DND-41 (cell line): ENCODE measurements at regions not wholly inside any gene's neighbourhood (a gene's known extent, or its start where the extent isn't known, plus 50 kb on each side); places are given as distances from the start of the nearest gene placed in this dataset.

Experiments used
- ATAC-seq: fragments of 200-7000 bp; cut with Tn5 transposase; 3 replicates; pipeline ENCODE4 v1.9.1; 2021; ENCODE audit warnings: low read depth; ENCODE audit not compliant: insufficient read depth
- DNase-seq: peaks from one replicate; pipeline ENCODE4 v3.0.0-alpha.2; 2020
- H2AFZ ChIP-seq: 2 replicates; pipeline ENCODE4 v1.6.0; 2012; ENCODE audit warnings: low read depth, low read length
- H3K27ac ChIP-seq: 2 replicates; pipeline ENCODE4 v1.5.1; 2012; ENCODE audit warnings: low read length, inconsistent platforms
- H3K27me3 ChIP-seq: fragments of 200-600 bp; sonication (generic); 2 replicates; pipeline ENCODE4 v1.6.0; 2012; ENCODE audit warnings: low read length, mild to moderate bottlenecking, inconsistent platforms; ENCODE audit not compliant: insufficient read depth, poor library complexity
- H3K36me3 ChIP-seq: 2 replicates; pipeline ENCODE4 v1.5.1; 2012; ENCODE audit warnings: low read length, inconsistent platforms; ENCODE audit not compliant: insufficient read depth
- H3K4me1 ChIP-seq: 2 replicates; pipeline ENCODE4 v1.5.1; 2012; ENCODE audit warnings: mild to moderate bottlenecking, low read length; ENCODE audit not compliant: insufficient read depth
- H3K4me2 ChIP-seq: 2 replicates; pipeline ENCODE4 v1.6.0; 2012; ENCODE audit warnings: mild to moderate bottlenecking, moderate library complexity, low read length, inconsistent platforms; ENCODE audit not compliant: insufficient read depth
- H3K4me3 ChIP-seq, 2 experiments: fragments of 200-600 bp in 1 of 2; shearing (Covaris generic) in 1 of 2; 2 replicates each; pipeline ENCODE4 v1.5.1; 2012 to 2016; ENCODE audit warnings: inconsistent platforms in 2 of 2, low read length in 2 of 2, mild to moderate bottlenecking in 2 of 2, low read depth in 1 of 2, moderate library complexity in 1 of 2
- H3K79me2 ChIP-seq: 2 replicates; pipeline ENCODE4 v1.6.0; 2012; ENCODE audit warnings: low read length, inconsistent platforms; ENCODE audit not compliant: insufficient read depth
- H3K9ac ChIP-seq: 2 replicates; pipeline ENCODE4 v1.6.0; 2012; ENCODE audit warnings: low read depth, mild to moderate bottlenecking, inconsistent platforms, low read length, moderate library complexity
- H3K9me3 ChIP-seq: 2 replicates; pipeline ENCODE4 v1.5.1; 2012; ENCODE audit warnings: low read length, moderate library complexity, mild to moderate bottlenecking, inconsistent platforms; ENCODE audit not compliant: insufficient read depth, severe bottlenecking
- H4K20me1 ChIP-seq: 2 replicates; pipeline ENCODE4 v1.6.0; 2012; ENCODE audit warnings: low read length; ENCODE audit not compliant: insufficient read depth
- CTCF ChIP-seq: IDR thresholded peaks from 2 replicates; pipeline ENCODE4 v1.5.1; 2012; ENCODE audit warnings: borderline replicate concordance, low read length, moderate library complexity, mild to moderate bottlenecking; ENCODE audit not compliant: poor library complexity, severe bottlenecking; ENCODE audit errors: extremely low read depth
- EZH2 ChIP-seq: IDR thresholded peaks from 3 replicates; pipeline ENCODE4 v1.6.1; 2012; ENCODE audit warnings: borderline replicate concordance, low read depth, mild to moderate bottlenecking, moderate library complexity, low read length, inconsistent platforms; ENCODE audit not compliant: severe bottlenecking

DNA sequence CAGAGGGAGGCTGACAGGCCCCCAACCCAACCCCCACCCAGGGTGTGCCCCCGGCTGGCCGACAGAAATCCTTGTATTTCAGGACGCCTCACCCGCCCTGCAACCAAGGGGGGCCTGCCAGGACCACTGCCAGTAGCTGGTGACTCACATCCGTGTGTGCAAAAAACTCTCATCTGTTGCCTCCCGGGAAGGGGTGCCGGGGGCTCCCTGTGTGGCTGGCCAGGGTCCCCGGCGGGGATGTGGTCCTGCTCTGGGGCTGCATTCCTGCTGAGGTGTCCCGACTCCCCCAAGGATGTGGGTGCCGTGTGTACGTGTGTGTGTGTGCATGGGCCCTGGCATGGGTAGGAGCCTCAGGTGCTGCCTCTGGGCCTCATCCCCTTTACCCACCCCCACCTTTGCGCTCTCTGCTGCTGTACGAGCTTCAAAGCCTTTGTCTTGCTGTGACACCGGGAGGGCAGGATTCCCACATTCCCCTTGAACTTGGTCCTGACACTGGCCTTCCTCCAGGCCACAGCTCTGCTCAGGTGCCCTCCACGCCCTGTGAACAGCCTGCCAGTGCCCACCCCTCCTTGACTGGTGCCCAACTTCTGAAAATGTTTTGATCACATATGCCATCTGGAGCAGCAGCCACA is 226.3 kb upstream of the HDAC4 start:
- Histone ChIP-seq H4K20me1 (no peaks in the 10 kb centered on the region), H3K9me3 (no peaks in the 10 kb centered on the region), H3K9ac (peak overlapping the region; percentile 62), H2AFZ (peak overlapping the region; percentile 4; the same call in 1 of the 2 replicates), H3K27ac (peak overlapping the region; percentile 94), H3K27me3 (no peaks in the 10 kb centered on the region), H3K4me1 (peaks cover 82% of the 10 kb centered on the region), H3K4me3 (peak overlapping the region in 1 of 2 experiments; percentile 17; a peak in 2 of 4 replicates), H3K4me2 (peak overlapping the region; percentile 21; the same call in 1 of the 2 replicates), H3K79me2 (no peaks in the 10 kb centered on the region), H3K36me3 (no peaks in the 10 kb centered on the region)
- DNase-seq (peak; percentile 66), ATAC-seq (peak; percentile 17; the same call in 2 of the 3 replicates)
- TF ChIP-seq EZH2 (no peak), CTCF (no peak)

DNA sequence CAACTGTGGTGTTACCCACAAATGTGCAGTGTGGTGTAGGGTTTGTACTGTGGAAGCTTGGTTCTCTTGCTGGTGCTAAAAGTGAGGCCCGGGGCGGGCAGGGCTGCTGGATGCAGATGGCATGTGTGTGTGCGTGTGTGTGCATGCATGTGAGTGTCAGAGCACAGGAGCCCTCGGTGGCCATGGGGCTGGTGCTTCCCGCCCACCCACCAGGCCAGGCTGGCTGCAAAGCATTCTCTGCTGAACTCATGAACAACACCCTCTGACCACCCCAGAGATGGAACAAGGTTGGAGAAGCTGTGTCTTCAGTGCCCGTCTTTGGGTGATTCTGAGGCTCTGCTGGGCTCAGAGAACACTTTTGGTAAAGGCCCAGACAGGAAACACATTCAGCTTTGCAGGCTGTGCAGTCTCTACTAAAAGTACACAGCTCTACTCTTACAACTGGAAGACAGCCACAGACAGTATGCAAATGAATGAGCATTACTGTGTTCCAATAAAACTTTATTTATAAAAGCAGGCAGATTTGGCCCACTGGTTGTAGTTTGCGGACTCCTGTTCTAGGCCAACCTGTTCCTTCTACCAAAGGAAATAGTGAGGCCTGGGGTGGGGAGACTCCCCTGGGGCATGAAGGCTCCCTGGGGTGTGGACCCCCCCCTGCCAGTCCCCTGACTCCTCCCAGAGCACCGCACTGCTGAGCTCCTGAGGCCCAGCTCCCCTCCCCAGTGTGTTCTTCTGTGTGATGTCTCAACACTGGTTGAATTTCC is 225.3 kb upstream of the HDAC4 start:
- Histone ChIP-seq H3K27ac (peak overlapping the region; percentile 94), H3K36me3 (no peaks in the 10 kb centered on the region), H3K4me1 (peaks cover 91% of the 10 kb centered on the region), H2AFZ (peak overlapping the region; percentile 12; the same call in 1 of the 2 replicates), H3K4me3 (peak overlapping the region in 1 of 2 experiments; percentile 6; a peak in 1 of 4 replicates), H3K9me3 (no peaks in the 10 kb centered on the region), H3K79me2 (0 out of 2 replicates have a peak, but pooled peaks cover 2% of the 10 kb centered on the region), H3K4me2 (peak overlapping the region; percentile 25), H3K9ac (peak overlapping the region; percentile 62), H3K27me3 (no peaks in the 10 kb centered on the region), H4K20me1 (no peaks in the 10 kb centered on the region)
- peak; percentile 41 for ATAC-seq
- DNase-seq, result peak; percentile 74
- TF ChIP-seq EZH2 (no peak), CTCF (no peak)

- no peaks in the 10 kb centered on the region for H3K9me3 ChIP-seq
- ATAC-seq (peak; percentile 63), DNase-seq (peak; percentile 76)
- peak overlapping the region; percentile 25 for H3K4me2 ChIP-seq
- 0 out of 2 replicates have a peak, but pooled peaks cover 2% of the 10 kb centered on the region for H3K79me2 ChIP-seq
- no peaks in the 10 kb centered on the region for H3K27me3 ChIP-seq
- peak overlapping the region; percentile 12 for H2AFZ ChIP-seq
- peak overlapping the region in 1 of 2 experiments; percentile 6; a peak in 1 of 4 replicates for H3K4me3 ChIP-seq
- no peaks in the 10 kb centered on the region for H3K36me3 ChIP-seq
- peaks cover 93% of the 10 kb centered on the region for H3K4me1 ChIP-seq
- H3K27ac ChIP-seq, result peak overlapping the region; percentile 94
- no peak for TF ChIP-seq CTCF
- TF ChIP-seq EZH2, result no peak
- H4K20me1 ChIP-seq, result no peaks in the 10 kb centered on the region
- H3K9ac ChIP-seq, result peak overlapping the region; percentile 62
Measured at GRCh38 chr2:239625156-239625845, 224.5 kb upstream of the HDAC4 start.
